ENCODE measurements at regions not wholly inside any gene's neighbourhood (a gene's known extent, or its start where the extent isn't known, plus 50 kb on each side); places are given as distances from the start of the nearest gene placed in this dataset.

GRCh38 chr2:235219048-235219447 lies 267.2 kb downstream of the SH3BP4 start:
- H3K36me3 ChIP-seq (ENCODE audit: control insufficient read depth, insufficient read depth, low read length), result no peaks in the 10 kb centered on the region
- H3K27ac ChIP-seq, result no peak overlapping the region
- no peaks in the 10 kb centered on the region for H3K27me3 ChIP-seq (ENCODE audit: control insufficient read depth, insufficient read depth, low read length)
- no peaks in the 10 kb centered on the region for H3K4me1 ChIP-seq
- H3K79me2 ChIP-seq, result no peaks in the 10 kb centered on the region
- no peak overlapping the region for H3K4me2 ChIP-seq (ENCODE audit: low read length)
- no peak overlapping the region for H3K4me3 ChIP-seq (ENCODE audit: low read depth, low read length)
- no peak overlapping the region for H3K9ac ChIP-seq
- no peak for TF ChIP-seq CTCF (IDR thresholded peaks at IDR 0.05)
- no peaks in the 10 kb centered on the region for H3K9me3 ChIP-seq (ENCODE audit: control insufficient read depth, low read length)
- no peak overlapping the region for H2AFZ ChIP-seq

- Histone ChIP-seq H3K27me3 (ENCODE audit: control insufficient read depth, insufficient read depth, low read length) (no peaks in the 10 kb centered on the region), H3K36me3 (ENCODE audit: control insufficient read depth, insufficient read depth, low read length) (no peaks in the 10 kb centered on the region), H3K79me2 (no peaks in the 10 kb centered on the region), H3K9me3 (ENCODE audit: control insufficient read depth, low read length) (no peaks in the 10 kb centered on the region), H3K4me1 (no peaks in the 10 kb centered on the region), H3K4me3 (ENCODE audit: low read depth, low read length) (no peak overlapping the region), H3K4me2 (ENCODE audit: low read length) (no peak overlapping the region), H2AFZ (no peak overlapping the region), H3K9ac (no peak overlapping the region), H3K27ac (no peak overlapping the region)
- TF ChIP-seq CTCF (IDR thresholded peaks at IDR 0.05), result no peak
These were observed 268.5 kb downstream of the SH3BP4 start for GRCh38 chr2:235220331-235220730.

- H2AFZ ChIP-seq, result no peak overlapping the region
- H3K4me2 ChIP-seq (ENCODE audit: low read length), result no peak overlapping the region
- H3K9ac ChIP-seq, result no peak overlapping the region
- H3K9me3 ChIP-seq (ENCODE audit: control insufficient read depth, low read length), result no peaks in the 10 kb centered on the region
- no peak overlapping the region for H3K27ac ChIP-seq
- no peaks in the 10 kb centered on the region for H3K27me3 ChIP-seq (ENCODE audit: control insufficient read depth, insufficient read depth, low read length)
- H3K79me2 ChIP-seq, result no peaks in the 10 kb centered on the region
- no peak overlapping the region for H3K4me3 ChIP-seq (ENCODE audit: low read depth, low read length)
- no peaks in the 10 kb centered on the region for H3K36me3 ChIP-seq (ENCODE audit: control insufficient read depth, insufficient read depth, low read length)
- H3K4me1 ChIP-seq, result no peaks in the 10 kb centered on the region
- TF ChIP-seq CTCF (IDR thresholded peaks at IDR 0.05), result no peak
These were observed 270.8 kb upstream of the AGAP1 start for GRCh38 chr2:235223011-235223410.

- TF ChIP-seq CTCF (IDR thresholded peaks at IDR 0.05), result no peak
- no peak overlapping the region for H3K9ac ChIP-seq
- H3K27me3 ChIP-seq (ENCODE audit: control insufficient read depth, insufficient read depth, low read length), result no peaks in the 10 kb centered on the region
- H3K27ac ChIP-seq, result no peak overlapping the region
- no peaks in the 10 kb centered on the region for H3K9me3 ChIP-seq (ENCODE audit: control insufficient read depth, low read length)
- H3K79me2 ChIP-seq, result no peaks in the 10 kb centered on the region
- no peak overlapping the region for H3K4me3 ChIP-seq (ENCODE audit: low read depth, low read length)
- no peaks in the 10 kb centered on the region for H3K4me1 ChIP-seq
- no peak overlapping the region for H3K4me2 ChIP-seq (ENCODE audit: low read length)
- no peaks in the 10 kb centered on the region for H3K36me3 ChIP-seq (ENCODE audit: control insufficient read depth, insufficient read depth, low read length)
- H2AFZ ChIP-seq, result no peak overlapping the region
These were observed 269.4 kb upstream of the AGAP1 start for GRCh38 chr2:235224410-235224809.

GRCh38 chr2:235225261-235225660 lies 268.6 kb upstream of the AGAP1 start:
- Histone ChIP-seq H3K79me2 (no peaks in the 10 kb centered on the region), H3K4me1 (no peaks in the 10 kb centered on the region), H3K9ac (no peak overlapping the region), H3K9me3 (ENCODE audit: control insufficient read depth, low read length) (no peaks in the 10 kb centered on the region), H3K4me2 (ENCODE audit: low read length) (no peak overlapping the region), H3K27ac (no peak overlapping the region), H3K36me3 (ENCODE audit: control insufficient read depth, insufficient read depth, low read length) (no peaks in the 10 kb centered on the region), H2AFZ (no peak overlapping the region), H3K4me3 (ENCODE audit: low read depth, low read length) (no peak overlapping the region), H3K27me3 (ENCODE audit: control insufficient read depth, insufficient read depth, low read length) (no peaks in the 10 kb centered on the region)
- TF ChIP-seq CTCF (IDR thresholded peaks at IDR 0.05), result no peak
